ENCODE measurements at regions not wholly inside any gene's neighbourhood (a gene's known extent, or its start where the extent isn't known, plus 50 kb on each side); places are given as distances from the start of the nearest gene placed in this dataset.

- Histone ChIP-seq H3K79me1 (ENCODE audit: low read depth in 1 of 2, low read length in 2 of 2) (no peaks in the 10 kb centered on the region), H3K56ac (ENCODE audit: extremely low read depth, insufficient read depth, low read length) (no peak overlapping the region), H3K9me3 (ENCODE audit: control insufficient read depth, insufficient read depth, low read length) (peaks cover 16% of the 10 kb centered on the region), H2BK120ac (ENCODE audit: low read depth, low read length) (no peak overlapping the region), H3K4ac (ENCODE audit: low read depth, low read length) (no peak overlapping the region), H3K4me2 (ENCODE audit: low read depth, low read length) (no peak overlapping the region), H3K27ac (ENCODE audit: insufficient read depth, low read length) (no peak overlapping the region), H2AFZ (replicated peaks; ENCODE audit: low read length, poor library complexity) (no peak overlapping the region), H3K18ac (ENCODE audit: low read depth, low read length) (no peak overlapping the region), H2BK15ac (ENCODE audit: low read depth, low read length) (no peak overlapping the region), H2BK20ac (ENCODE audit: low read depth, low read length) (no peak overlapping the region), H4K5ac (ENCODE audit: low read depth, low read length) (no peak overlapping the region), H3K23ac (ENCODE audit: low read depth, low read length) (no peak overlapping the region), H2AK5ac (ENCODE audit: low read depth, low read length) (no peak overlapping the region), H3K27me3 (ENCODE audit: control insufficient read depth, insufficient read depth, low read length) (no peaks in the 10 kb centered on the region), H2BK5ac (ENCODE audit: low read depth, low read length, poor library complexity, severe bottlenecking) (no peak overlapping the region), H3K4me1 (ENCODE audit: control insufficient read depth, insufficient read depth, low read length) (no peaks in the 10 kb centered on the region), H2AK9ac (replicated peaks; ENCODE audit: low read depth, low read length, poor library complexity) (no peak overlapping the region), H3K14ac (replicated peaks; ENCODE audit: low read depth, low read length) (no peak overlapping the region), H4K20me1 (ENCODE audit: insufficient read depth, low read length) (no peaks in the 10 kb centered on the region), H3K4me3 (ENCODE audit: insufficient read depth, low read depth, low read length) (no peak overlapping the region), H3K36me3 (ENCODE audit: control insufficient read depth, insufficient read depth, low read length) (no peaks in the 10 kb centered on the region), H3K9ac (ENCODE audit: low read depth, low read length) (no peak overlapping the region), H4K8ac (ENCODE audit: low read depth in 2 of 2, low read length in 2 of 2) (no peak overlapping the region), H3K9me1 (ENCODE audit: insufficient read depth, low read length) (no peaks in the 10 kb centered on the region), H4K91ac (ENCODE audit: insufficient read depth, low read depth, low read length) (no peak overlapping the region)
- WGBS, 2 experiments (ENCODE audit: extremely low coverage in 2 of 2, insufficient read length in 1 of 2): 24% methylated on average over 3 of the region's 9 CpGs; no CpG with 5 or more reads in 1 of the 2 experiments
- TF ChIP-seq ELK1 (IDR thresholded peaks at IDR 0.05; ENCODE audit: borderline replicate concordance, low read depth, low read length) (no peak), USF2 (IDR thresholded peaks at IDR 0.05; ENCODE audit: low read depth, low read length) (no peak), MXI1 (IDR thresholded peaks at IDR 0.05; ENCODE audit: borderline replicate concordance, low read depth, low read length) (no peak), RAD21 (IDR thresholded peaks at IDR 0.05; ENCODE audit: low read length) (no peak)
- POLR2A ChIA-PET (ENCODE audit: unreplicated experiment): no interaction called here
- ATAC-seq (ENCODE audit: low read depth) (no peak), DNase-seq (no peak)
- intact Hi-C loops (cut with micrococcal nuclease) (no loop called here), in situ Hi-C loops (cut with MboI; ENCODE audit: low sequenced_read_pairs) (no loop called here), dilution Hi-C loops (cut with HindIII; ENCODE audit: low sequenced_read_pairs, unreplicated experiment) (no loop called here)
- CTCF ChIA-PET: no interaction called here
- BruUV-seq (replicated peaks): no TSS peak
Measured at GRCh38 chrX:5632061-5632614, 596.5 kb downstream of the NLGN4X start.

Data from IMR-90 (cell line).